ENCODE measurements at regions not wholly inside any gene's neighbourhood (a gene's known extent, or its start where the extent isn't known, plus 50 kb on each side); places are given as distances from the start of the nearest gene placed in this dataset.

DNA sequence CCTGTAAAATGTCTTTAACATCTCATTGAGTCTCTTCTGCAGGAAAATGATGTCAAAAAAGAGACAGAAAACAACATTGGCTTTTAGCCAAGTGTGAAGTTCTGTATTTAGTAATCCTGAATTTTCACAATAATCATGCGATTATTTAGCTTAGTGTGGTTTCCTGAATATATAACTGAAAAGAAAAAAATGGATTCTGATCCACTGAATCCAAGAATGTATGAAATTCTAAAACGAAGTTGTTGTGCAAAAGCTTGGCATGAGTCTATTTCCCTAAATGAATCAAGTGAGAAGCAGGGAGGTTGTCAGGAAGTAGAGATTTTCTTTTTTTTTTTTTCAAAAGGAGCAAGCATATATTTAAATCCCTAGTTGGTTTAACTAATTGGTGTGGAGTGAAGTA, 145.9 kb upstream of the CDH6 start:
- no peak for TF ChIP-seq POLR2A (IDR thresholded peaks at IDR 0.05)
- TF ChIP-seq, protein P1, sequence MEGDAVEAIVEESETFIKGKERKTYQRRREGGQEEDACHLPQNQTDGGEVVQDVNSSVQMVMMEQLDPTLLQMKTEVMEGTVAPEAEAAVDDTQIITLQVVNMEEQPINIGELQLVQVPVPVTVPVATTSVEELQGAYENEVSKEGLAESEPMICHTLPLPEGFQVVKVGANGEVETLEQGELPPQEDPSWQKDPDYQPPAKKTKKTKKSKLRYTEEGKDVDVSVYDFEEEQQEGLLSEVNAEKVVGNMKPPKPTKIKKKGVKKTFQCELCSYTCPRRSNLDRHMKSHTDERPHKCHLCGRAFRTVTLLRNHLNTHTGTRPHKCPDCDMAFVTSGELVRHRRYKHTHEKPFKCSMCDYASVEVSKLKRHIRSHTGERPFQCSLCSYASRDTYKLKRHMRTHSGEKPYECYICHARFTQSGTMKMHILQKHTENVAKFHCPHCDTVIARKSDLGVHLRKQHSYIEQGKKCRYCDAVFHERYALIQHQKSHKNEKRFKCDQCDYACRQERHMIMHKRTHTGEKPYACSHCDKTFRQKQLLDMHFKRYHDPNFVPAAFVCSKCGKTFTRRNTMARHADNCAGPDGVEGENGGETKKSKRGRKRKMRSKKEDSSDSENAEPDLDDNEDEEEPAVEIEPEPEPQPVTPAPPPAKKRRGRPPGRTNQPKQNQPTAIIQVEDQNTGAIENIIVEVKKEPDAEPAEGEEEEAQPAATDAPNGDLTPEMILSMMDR (IDR thresholded peaks at IDR 0.05), result no peak

Data from Peyer's patch (tissue), 4 donors.